ENCODE measurements at regions not wholly inside any gene's neighbourhood (a gene's known extent, or its start where the extent isn't known, plus 50 kb on each side); places are given as distances from the start of the nearest gene placed in this dataset.
"Not testable (repeated sequence)": the region's sequence is repeated elsewhere in the genome, so short reads cannot be mapped to it uniquely, and the experiment has no call there.

- ChIA-PET POLR2A (no interaction called here), CTCF (no interaction called here)
- no peak for DNase-seq
- Mint-ChIP-seq H3K4me3 (no peak overlapping the region), H3K27me3 (no peaks in the 10 kb centered on the region), H3K9me3 (no peaks in the 10 kb centered on the region), H3K27ac (no peak overlapping the region), H3K36me3 (ENCODE audit: low read depth) (no peaks in the 10 kb centered on the region), H3K4me1 (no peaks in the 10 kb centered on the region)
These were observed 189.3 kb downstream of the POLR1F start for GRCh38 chr7:19519443-19520021.

- H3K27me3 Mint-ChIP-seq; POLR2A ChIA-PET; CTCF ChIA-PET; H3K4me3 Mint-ChIP-seq; DNase-seq; H3K4me1 Mint-ChIP-seq; H3K36me3 Mint-ChIP-seq (ENCODE audit: low read depth); H3K27ac Mint-ChIP-seq; H3K9me3 Mint-ChIP-seq: not testable (repeated sequence)
These were observed 191.3 kb downstream of the POLR1F start for GRCh38 chr7:19517546-19517945.

GRCh38 chr7:19508821-19509220, 200.0 kb downstream of the POLR1F start:
- Mint-ChIP-seq H3K4me1 (no peaks in the 10 kb centered on the region), H3K4me3 (no peak overlapping the region), H3K27me3 (no peaks in the 10 kb centered on the region), H3K27ac (no peak overlapping the region), H3K36me3 (ENCODE audit: low read depth) (no peaks in the 10 kb centered on the region), H3K9me3 (peaks cover 4% of the 10 kb centered on the region)
- POLR2A ChIA-PET: no interaction called here
- DNase-seq: no peak
- CTCF ChIA-PET: no interaction called here

GRCh38 chr7:19508124-19508523, 200.7 kb downstream of the POLR1F start:
- H3K27ac Mint-ChIP-seq: no peak overlapping the region
- no peak for DNase-seq
- POLR2A ChIA-PET: no interaction called here
- CTCF ChIA-PET: no interaction called here
- H3K4me1 Mint-ChIP-seq: no peaks in the 10 kb centered on the region
- no peak overlapping the region for H3K4me3 Mint-ChIP-seq
- no peaks in the 10 kb centered on the region for H3K27me3 Mint-ChIP-seq
- H3K36me3 Mint-ChIP-seq (ENCODE audit: low read depth): no peaks in the 10 kb centered on the region
- H3K9me3 Mint-ChIP-seq: peaks cover 4% of the 10 kb centered on the region

GRCh38 chr7:19491821-19492452, 216.9 kb downstream of the POLR1F start:
- H3K27ac Mint-ChIP-seq: no peak overlapping the region

GRCh38 chr7:19491371-19491770, 217.5 kb downstream of the POLR1F start:
- Mint-ChIP-seq H3K9me3 (peaks cover 6% of the 10 kb centered on the region), H3K36me3 (ENCODE audit: low read depth) (no peaks in the 10 kb centered on the region), H3K27ac (no peak overlapping the region), H3K4me1 (no peaks in the 10 kb centered on the region), H3K27me3 (no peaks in the 10 kb centered on the region), H3K4me3 (no peak overlapping the region)
- ChIA-PET CTCF (interaction anchor here (0.7 to 1.3 kb wide), 2 partner anchors 80 to 128 kb away, joined by 3 read pairs; no protein-coding TSS in a partner anchor), POLR2A (no interaction called here)
- DNase-seq: no peak

More at GRCh38 chr7:19491821-19492452, 216.9 kb downstream of the POLR1F start:
- Mint-ChIP-seq H3K4me1 (no peaks in the 10 kb centered on the region), H3K9me3 (peaks cover 6% of the 10 kb centered on the region), H3K4me3 (no peak overlapping the region), H3K36me3 (ENCODE audit: low read depth) (no peaks in the 10 kb centered on the region), H3K27me3 (no peaks in the 10 kb centered on the region)
- POLR2A ChIA-PET: no interaction called here
- CTCF ChIA-PET: interaction anchor here (0.6 to 1.3 kb wide), 8 partner anchors 14 to 879 kb away, joined by 3 to 6 read pairs (median 4); no protein-coding TSS in a partner anchor
- DNase-seq: no peak

- Mint-ChIP-seq H3K4me1 (no peaks in the 10 kb centered on the region), H3K4me3 (no peak overlapping the region), H3K9me3 (peaks cover 4% of the 10 kb centered on the region), H3K27me3 (no peaks in the 10 kb centered on the region), H3K27ac (no peak overlapping the region), H3K36me3 (ENCODE audit: low read depth) (no peaks in the 10 kb centered on the region)
- ChIA-PET POLR2A (no interaction called here), CTCF (no interaction called here)
- DNase-seq: no peak
These were observed 219.5 kb downstream of the POLR1F start for GRCh38 chr7:19489162-19489820.

GRCh38 chr7:19488056-19488455, 220.8 kb downstream of the POLR1F start:
- no peaks in the 10 kb centered on the region for H3K9me3 Mint-ChIP-seq
- no peak for DNase-seq
- POLR2A ChIA-PET: no interaction called here
- CTCF ChIA-PET: no interaction called here
- no peak overlapping the region for H3K4me3 Mint-ChIP-seq
- H3K36me3 Mint-ChIP-seq (ENCODE audit: low read depth): no peaks in the 10 kb centered on the region
- no peaks in the 10 kb centered on the region for H3K27me3 Mint-ChIP-seq
- H3K4me1 Mint-ChIP-seq: no peaks in the 10 kb centered on the region
- H3K27ac Mint-ChIP-seq: no peak overlapping the region

- no peaks in the 10 kb centered on the region for H3K36me3 Mint-ChIP-seq (ENCODE audit: low read depth)
- ChIA-PET POLR2A (no interaction called here), CTCF (no interaction called here)
- H3K9me3 Mint-ChIP-seq: no peaks in the 10 kb centered on the region
- H3K4me1 Mint-ChIP-seq: no peaks in the 10 kb centered on the region
- H3K4me3 Mint-ChIP-seq: no peak overlapping the region
- H3K27me3 Mint-ChIP-seq: no peaks in the 10 kb centered on the region
- H3K27ac Mint-ChIP-seq: no peak overlapping the region
- no peak for DNase-seq
These were observed 226.2 kb downstream of the POLR1F start for GRCh38 chr7:19482628-19483027.

GRCh38 chr7:19480383-19480782, 228.5 kb downstream of the POLR1F start:
- ChIA-PET CTCF (no interaction called here), POLR2A (no interaction called here)
- H3K27ac Mint-ChIP-seq: no peak overlapping the region

GRCh38 chr7:19470031-19470430, 238.8 kb downstream of the POLR1F start:
- H3K4me3 Mint-ChIP-seq: no peak overlapping the region
- H3K36me3 Mint-ChIP-seq (ENCODE audit: low read depth): no peaks in the 10 kb centered on the region
- POLR2A ChIA-PET: no interaction called here
- H3K27ac Mint-ChIP-seq: no peak overlapping the region
- no peak for DNase-seq
- CTCF ChIA-PET: no interaction called here
- H3K27me3 Mint-ChIP-seq: no peaks in the 10 kb centered on the region
- H3K9me3 Mint-ChIP-seq: no peaks in the 10 kb centered on the region
- H3K4me1 Mint-ChIP-seq: no peaks in the 10 kb centered on the region

More at GRCh38 chr7:19480383-19480782, 228.5 kb downstream of the POLR1F start:
- no peak for DNase-seq
- Mint-ChIP-seq H3K27me3 (no peaks in the 10 kb centered on the region), H3K4me1 (no peaks in the 10 kb centered on the region), H3K36me3 (ENCODE audit: low read depth) (no peaks in the 10 kb centered on the region), H3K4me3 (no peak overlapping the region), H3K9me3 (no peaks in the 10 kb centered on the region)

- ChIA-PET POLR2A (no interaction called here), CTCF (no interaction called here)
- no peaks in the 10 kb centered on the region for H3K36me3 Mint-ChIP-seq (ENCODE audit: low read depth)
These were observed 243.0 kb downstream of the POLR1F start for GRCh38 chr7:19465861-19466260.

GRCh38 chr7:19464751-19465150, 244.1 kb downstream of the POLR1F start:
- Mint-ChIP-seq H3K4me1 (no peaks in the 10 kb centered on the region), H3K4me3 (no peak overlapping the region), H3K9me3 (peaks cover 2% of the 10 kb centered on the region), H3K27ac (no peak overlapping the region), H3K27me3 (no peaks in the 10 kb centered on the region), H3K36me3 (ENCODE audit: low read depth) (no peaks in the 10 kb centered on the region)
- ChIA-PET CTCF (no interaction called here), POLR2A (no interaction called here)
- no peak for DNase-seq

More at GRCh38 chr7:19465861-19466260, 243.0 kb downstream of the POLR1F start:
- Mint-ChIP-seq H3K4me1 (no peaks in the 10 kb centered on the region), H3K4me3 (no peak overlapping the region), H3K9me3 (peaks cover 2% of the 10 kb centered on the region), H3K27ac (no peak overlapping the region), H3K27me3 (no peaks in the 10 kb centered on the region)
- DNase-seq: no peak

GRCh38 chr7:19464241-19464640, 244.6 kb downstream of the POLR1F start:
- Mint-ChIP-seq H3K36me3 (ENCODE audit: low read depth) (no peaks in the 10 kb centered on the region), H3K4me3 (no peak overlapping the region), H3K4me1 (no peaks in the 10 kb centered on the region), H3K9me3 (peaks cover 2% of the 10 kb centered on the region), H3K27me3 (no peaks in the 10 kb centered on the region), H3K27ac (no peak overlapping the region)
- POLR2A ChIA-PET: no interaction called here
- CTCF ChIA-PET: no interaction called here
- no peak for DNase-seq

All from activated CD4-positive, alpha-beta memory T cell treated with anti-CD3 and anti-CD28 coated beads, Interleukin-2, amount 10 ng/mL, durations not matched to agents 7 days and 5 days (primary cell).